ENCODE measurements at regions not wholly inside any gene's neighbourhood (a gene's known extent, or its start where the extent isn't known, plus 50 kb on each side); places are given as distances from the start of the nearest gene placed in this dataset.

- intact Hi-C loops (cut with DNase I): no loop called here
- TF ChIP-seq CTCF (IDR thresholded peaks at IDR 0.05): no peak
- DNase-seq (no peak), ATAC-seq (no peak)
- Histone ChIP-seq H3K9me3 (no peaks in the 10 kb centered on the region), H3K27ac (no peak overlapping the region), H3K27me3 (no peaks in the 10 kb centered on the region), H3K36me3 (no peaks in the 10 kb centered on the region), H3K4me1 (no peaks in the 10 kb centered on the region), H3K4me3 (no peak overlapping the region)
These were observed 470.6 kb upstream of the FSTL5 start for GRCh38 chr4:162634390-162634789.

- H3K9me3 ChIP-seq: peaks cover 0 to 5% of the 10 kb centered on the region in 2 donors
- ATAC-seq (no peak), DNase-seq (no peak)
- intact Hi-C loops (cut with DNase I): no loop called here
- TF ChIP-seq CTCF (IDR thresholded peaks at IDR 0.05): no peak
- no peak overlapping the region for H3K27ac ChIP-seq
- no peaks in the 10 kb centered on the region for H3K36me3 ChIP-seq
- no peak overlapping the region for H3K4me3 ChIP-seq
- no peaks in the 10 kb centered on the region for H3K27me3 ChIP-seq
- H3K4me1 ChIP-seq: no peaks in the 10 kb centered on the region
These were observed 458.9 kb upstream of the FSTL5 start for GRCh38 chr4:162622664-162623063.

- DNase-seq: no peak
- intact Hi-C loops (cut with DNase I): no loop called here
These were observed 446.3 kb upstream of the FSTL5 start for GRCh38 chr4:162610116-162610515.

GRCh38 chr4:162586266-162586665, 422.5 kb upstream of the FSTL5 start:
- DNase-seq: no peak
- Histone ChIP-seq H3K9me3 (no peaks in the 10 kb centered on the region), H3K27ac (no peak overlapping the region), H3K4me3 (no peak overlapping the region), H3K4me1 (no peaks in the 10 kb centered on the region), H3K27me3 (no peaks in the 10 kb centered on the region), H3K36me3 (no peaks in the 10 kb centered on the region)
- ATAC-seq: no peak
- intact Hi-C loops (cut with DNase I): no loop called here
- no peak for TF ChIP-seq CTCF (IDR thresholded peaks at IDR 0.05)

More at GRCh38 chr4:162610116-162610515, 446.3 kb upstream of the FSTL5 start:
- ATAC-seq: no peak
- Histone ChIP-seq H3K4me3 (no peak overlapping the region), H3K27ac (no peak overlapping the region), H3K9me3 (peaks cover 0 to 3% of the 10 kb centered on the region in 2 donors), H3K27me3 (no peaks in the 10 kb centered on the region), H3K4me1 (no peaks in the 10 kb centered on the region), H3K36me3 (no peaks in the 10 kb centered on the region)
- TF ChIP-seq CTCF (IDR thresholded peaks at IDR 0.05): no peak

- H3K4me1 ChIP-seq: no peaks in the 10 kb centered on the region
- intact Hi-C loops (cut with DNase I): no loop called here
- H3K4me3 ChIP-seq: no peak overlapping the region
- ATAC-seq (no peak), DNase-seq (no peak)
- H3K9me3 ChIP-seq: no peaks in the 10 kb centered on the region
- H3K27me3 ChIP-seq: no peaks in the 10 kb centered on the region
- TF ChIP-seq CTCF (IDR thresholded peaks at IDR 0.05): no peak
- H3K27ac ChIP-seq: no peak overlapping the region
- H3K36me3 ChIP-seq: no peaks in the 10 kb centered on the region
These were observed 418.4 kb upstream of the FSTL5 start for GRCh38 chr4:162582180-162582579.

All from left lung (tissue), 4 donors.